SHP77 treated with DMSO at 0.1 percent for 48 hours (cell line): ENCODE measurements at regions not wholly inside any gene's neighbourhood (a gene's known extent, or its start where the extent isn't known, plus 50 kb on each side); places are given as distances from the start of the nearest gene placed in this dataset.
"Not testable (repeated sequence)": the region's sequence is repeated elsewhere in the genome, so short reads cannot be mapped to it uniquely, and the experiment has no call there.

Experiments
- DNase-seq: peaks from one replicate; lab custom pipeline; 2025; lab: John Stamatoyannopoulos, UW

- no peak for DNase-seq
These were observed 253.4 kb upstream of the HDAC4 start for GRCh38 chr2:239654266-239654665.

GRCh38 chr2:239651859-239652258 lies 251.0 kb upstream of the HDAC4 start:
- DNase-seq, result no peak

- DNase-seq, result no peak
These were observed 249.9 kb upstream of the HDAC4 start for GRCh38 chr2:239650674-239651073.

GRCh38 chr2:239649309-239649708 lies 248.5 kb upstream of the HDAC4 start:
- DNase-seq, result no peak

GRCh38 chr2:239648607-239649006 lies 247.8 kb upstream of the HDAC4 start:
- DNase-seq, result no peak

GRCh38 chr2:239647052-239647819 lies 246.4 kb upstream of the HDAC4 start:
- no peak for DNase-seq

- no peak for DNase-seq
These were observed 245.4 kb upstream of the HDAC4 start for GRCh38 chr2:239646184-239646583.

- not testable (repeated sequence) for DNase-seq
These were observed 243.8 kb upstream of the HDAC4 start for GRCh38 chr2:239644594-239644993.

- no peak for DNase-seq
These were observed 243.2 kb upstream of the HDAC4 start for GRCh38 chr2:239644011-239644410.

- DNase-seq, result no peak
These were observed 241.7 kb upstream of the HDAC4 start for GRCh38 chr2:239642406-239643004.

GRCh38 chr2:239641904-239642303 lies 241.1 kb upstream of the HDAC4 start:
- not testable (repeated sequence) for DNase-seq

GRCh38 chr2:239640676-239641578 lies 240.1 kb upstream of the HDAC4 start:
- DNase-seq, result no peak

GRCh38 chr2:239640210-239640609 lies 239.4 kb upstream of the HDAC4 start:
- no peak for DNase-seq

GRCh38 chr2:239639421-239640185 lies 238.8 kb upstream of the HDAC4 start:
- DNase-seq, result no peak

- DNase-seq, result no peak
These were observed 237.6 kb upstream of the HDAC4 start for GRCh38 chr2:239638376-239638775.

- DNase-seq, result no peak
These were observed 236.0 kb upstream of the HDAC4 start for GRCh38 chr2:239636808-239637207.

GRCh38 chr2:239634769-239635168 lies 233.9 kb upstream of the HDAC4 start:
- no peak for DNase-seq

GRCh38 chr2:239630618-239631286 lies 229.9 kb upstream of the HDAC4 start:
- DNase-seq, result no peak

- no peak for DNase-seq
These were observed 229.3 kb upstream of the HDAC4 start for GRCh38 chr2:239629926-239630617.

GRCh38 chr2:239626961-239627592 lies 226.3 kb upstream of the HDAC4 start:
- DNase-seq, result no peak
